ENCODE measurements at regions not wholly inside any gene's neighbourhood (a gene's known extent, or its start where the extent isn't known, plus 50 kb on each side); places are given as distances from the start of the nearest gene placed in this dataset.
A peak's percentile ranks its signal among the peaks of the same experiment; 100 is the strongest.

DNA sequence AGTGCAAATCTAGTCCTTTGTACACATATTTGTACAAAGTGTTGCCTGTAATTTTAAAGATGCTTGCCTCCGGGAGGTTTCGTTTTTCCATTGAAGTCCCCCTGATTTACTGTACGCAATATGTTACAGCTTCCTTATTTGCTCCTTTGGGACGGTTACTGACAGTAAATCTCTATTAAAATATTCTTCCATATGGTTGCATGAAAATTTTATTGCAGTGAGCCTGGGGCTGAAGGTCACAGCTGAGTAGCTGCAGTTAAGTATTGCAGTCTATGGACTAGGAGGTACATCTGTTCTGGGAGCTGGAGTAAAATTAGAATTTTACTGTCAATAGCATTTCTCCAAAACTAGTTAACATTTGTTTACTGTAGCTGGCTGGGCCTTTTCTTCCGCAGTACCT is 119.2 kb downstream of the ETAA1 start:
- peak in 2 of 4 donors; percentile 18 to 29 for DNase-seq (ENCODE audit: low read depth in 4 of 4, low spot score in 2 of 4)

DNA sequence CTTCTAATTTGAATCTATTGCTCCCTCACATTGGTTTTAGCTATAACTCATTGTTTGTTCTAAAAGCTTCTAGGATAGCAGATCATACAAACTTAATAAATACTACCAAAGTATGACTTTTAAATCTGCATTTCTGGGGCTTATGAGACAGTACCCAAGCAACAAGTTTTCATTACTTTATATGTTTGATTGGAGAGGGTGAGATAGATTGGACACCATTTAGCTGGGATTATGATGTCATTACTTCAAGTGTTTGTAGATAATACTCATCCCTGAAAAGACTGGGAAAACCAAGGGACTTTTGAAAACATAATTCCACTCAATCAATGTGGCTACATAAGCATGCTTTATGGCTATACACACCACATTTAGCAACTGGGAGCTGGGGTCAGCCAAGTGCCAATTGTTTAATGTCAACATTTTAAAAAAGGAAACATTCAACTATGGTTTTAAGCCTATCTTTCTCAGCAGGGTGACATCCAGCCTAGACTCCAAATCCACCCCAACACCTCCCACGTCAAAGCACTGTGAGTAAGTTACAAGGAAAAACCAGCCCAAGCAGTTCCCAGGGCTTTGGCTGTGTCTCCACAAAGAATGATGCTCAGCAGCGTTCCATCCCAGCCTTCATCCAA is 119.9 kb downstream of the ETAA1 start:
- DNase-seq (ENCODE audit: low read depth in 4 of 4, low spot score in 2 of 4), result no peak

DNA sequence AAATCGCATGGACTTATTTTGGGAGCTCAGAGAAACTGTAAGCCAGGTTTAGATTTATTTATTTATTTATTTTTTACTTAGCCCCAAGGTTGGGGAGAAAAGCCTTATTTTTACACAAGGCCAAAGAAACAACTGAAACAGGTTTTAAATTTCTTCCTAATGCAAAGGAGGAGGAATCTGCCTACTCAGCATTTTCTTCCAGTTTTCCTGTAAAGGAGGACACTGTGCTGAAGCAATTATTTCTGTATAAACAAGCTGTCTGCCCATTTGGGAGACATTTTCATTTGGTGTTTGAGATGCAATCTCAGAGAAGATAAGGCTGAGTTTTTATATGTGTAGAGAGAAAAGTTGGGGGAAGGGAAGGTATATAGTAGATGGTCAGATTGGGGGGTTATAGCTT is 125.0 kb downstream of the ETAA1 start:
- no peak for DNase-seq (ENCODE audit: low read depth in 4 of 4, low spot score in 2 of 4)

DNA sequence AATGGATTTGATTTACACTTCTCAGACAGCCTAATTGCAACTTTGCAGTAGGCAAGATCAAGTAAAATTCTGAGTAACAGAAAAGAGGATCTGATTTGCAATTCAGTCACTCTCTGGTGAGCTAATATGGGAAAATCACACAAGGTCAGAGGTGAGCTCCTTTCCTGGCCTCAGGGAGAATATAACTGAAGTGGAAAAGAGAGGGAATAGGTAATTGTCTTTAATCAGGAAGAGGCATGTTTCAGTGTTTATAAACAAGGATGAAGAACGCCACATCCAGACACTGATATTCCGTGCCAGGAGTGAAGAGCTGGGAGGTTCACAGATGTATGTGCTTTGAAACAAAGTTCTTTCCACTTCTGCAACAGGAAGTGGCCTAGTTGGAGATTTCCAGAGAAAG is 127.1 kb downstream of the ETAA1 start:
- DNase-seq (ENCODE audit: low read depth in 4 of 4, low spot score in 2 of 4), result no peak

DNA sequence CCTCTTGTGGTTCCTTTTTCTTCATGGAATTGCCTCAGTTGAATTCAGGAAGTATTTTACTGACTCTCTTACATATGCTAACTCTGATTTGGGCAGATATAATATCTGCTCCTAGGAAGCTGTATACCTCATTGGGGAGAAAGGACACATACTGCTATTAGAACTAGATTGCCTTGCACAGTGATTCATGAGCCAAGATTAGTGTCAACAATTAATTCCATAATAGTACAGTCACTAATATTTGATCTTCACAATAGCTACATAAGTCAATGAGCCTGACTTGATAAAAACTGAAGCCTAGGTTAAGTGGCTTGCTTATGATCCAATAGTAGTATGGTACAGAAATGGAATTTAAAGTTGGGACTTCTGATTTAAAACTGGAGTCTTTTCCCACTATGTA is 127.6 kb downstream of the ETAA1 start:
- DNase-seq (ENCODE audit: low read depth in 4 of 4, low spot score in 2 of 4), result no peak

DNA sequence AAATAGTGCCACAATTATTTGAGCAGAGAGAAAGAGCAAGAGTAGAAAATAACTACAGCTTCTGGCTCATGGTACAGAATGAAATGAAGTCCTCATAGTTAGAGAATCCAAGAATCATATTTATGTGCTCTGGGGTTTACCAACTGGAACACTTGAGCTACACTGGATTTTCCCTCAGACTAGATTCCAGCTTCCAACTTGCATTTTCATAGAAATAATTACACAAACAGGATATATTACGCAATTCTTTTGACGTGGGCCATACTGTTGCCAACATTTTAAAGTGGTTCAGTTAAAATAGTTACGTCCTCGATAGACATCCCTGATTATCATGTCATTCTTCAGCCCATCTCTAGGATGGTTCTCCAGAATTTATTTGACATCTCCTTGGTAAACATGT is 129.2 kb downstream of the ETAA1 start:
- no peak for DNase-seq (ENCODE audit: low read depth in 4 of 4, low spot score in 2 of 4)

DNA sequence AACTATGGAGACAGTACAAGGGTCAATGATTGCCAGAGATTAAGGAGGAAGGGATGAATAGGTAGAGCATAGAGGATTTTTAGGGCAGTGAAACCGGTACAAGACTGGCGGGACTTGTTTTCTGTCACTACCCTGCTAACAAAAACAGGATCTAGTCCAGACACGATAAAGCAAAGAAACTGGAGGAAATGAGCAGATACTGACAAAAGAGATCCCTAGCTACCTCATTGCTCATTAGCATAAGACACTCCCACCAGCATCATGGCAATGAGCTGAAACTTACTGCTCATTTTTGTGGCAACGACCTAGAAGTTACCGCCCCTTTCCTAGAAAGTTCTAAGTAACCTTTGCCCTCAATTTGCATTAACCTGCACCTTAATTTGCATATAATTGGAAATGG is 131.2 kb downstream of the ETAA1 start:
- no peak for DNase-seq (ENCODE audit: low read depth in 4 of 4, low spot score in 2 of 4)

DNA sequence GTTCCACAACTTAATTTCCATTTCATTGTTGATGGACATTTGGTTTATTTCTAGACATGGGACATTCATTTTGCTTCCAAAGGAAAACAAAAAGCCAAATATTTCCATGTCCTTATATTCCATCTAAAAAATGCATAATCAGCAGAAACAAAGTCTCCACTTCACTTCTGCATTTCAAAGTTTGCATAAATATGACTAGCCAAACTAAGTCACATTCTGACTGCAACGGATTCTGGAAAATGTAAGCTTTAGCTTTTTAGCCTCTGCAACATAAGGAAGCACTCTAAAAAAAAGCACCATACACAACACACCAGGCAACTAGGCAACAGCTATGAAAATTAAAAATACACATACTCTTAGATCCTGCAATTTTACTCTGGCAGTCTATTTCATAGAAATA is 135.3 kb downstream of the ETAA1 start:
- DNase-seq (ENCODE audit: low read depth in 4 of 4, low spot score in 2 of 4), result no peak

DNA sequence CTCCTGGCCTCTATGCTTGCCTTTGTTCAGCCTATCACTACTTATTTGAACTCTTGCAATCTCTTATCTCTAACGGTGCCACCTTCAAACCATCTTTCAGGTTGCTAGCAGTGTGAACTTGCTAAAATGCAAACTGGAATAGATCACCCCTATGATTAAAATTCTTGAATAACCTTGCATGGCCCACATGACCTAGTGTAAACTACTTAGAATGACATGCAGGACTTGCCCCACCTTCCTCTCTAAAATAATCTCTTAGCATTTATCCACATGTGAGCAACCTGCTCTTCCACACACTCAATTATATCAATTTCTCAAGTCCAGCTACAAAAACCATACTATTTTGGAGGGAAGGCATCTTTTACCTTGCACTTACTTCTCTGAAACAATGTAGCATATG is 137.6 kb downstream of the ETAA1 start:
- no peak for DNase-seq (ENCODE audit: low read depth in 4 of 4, low spot score in 2 of 4)

DNA sequence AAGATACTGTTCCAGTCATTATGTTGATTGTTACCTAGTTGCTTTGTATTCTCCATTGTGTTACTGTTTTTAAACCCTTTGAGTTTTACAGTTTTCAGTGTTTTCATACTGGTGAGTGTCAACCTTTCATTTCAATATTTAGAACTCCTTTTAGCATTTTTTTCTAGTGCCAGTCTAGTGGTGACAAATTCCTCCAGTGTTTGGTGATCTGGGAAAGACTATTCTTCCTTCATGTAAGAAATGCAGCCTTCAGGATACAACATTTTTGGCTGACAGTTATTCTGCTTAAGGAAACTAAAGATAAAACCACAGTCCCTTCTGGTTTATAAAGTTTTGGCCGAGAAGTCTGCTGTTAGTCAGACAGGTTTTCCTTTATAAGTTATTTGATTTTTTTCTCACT is 143.8 kb downstream of the ETAA1 start:
- DNase-seq (ENCODE audit: low read depth in 4 of 4, low spot score in 2 of 4), result no peak

DNA sequence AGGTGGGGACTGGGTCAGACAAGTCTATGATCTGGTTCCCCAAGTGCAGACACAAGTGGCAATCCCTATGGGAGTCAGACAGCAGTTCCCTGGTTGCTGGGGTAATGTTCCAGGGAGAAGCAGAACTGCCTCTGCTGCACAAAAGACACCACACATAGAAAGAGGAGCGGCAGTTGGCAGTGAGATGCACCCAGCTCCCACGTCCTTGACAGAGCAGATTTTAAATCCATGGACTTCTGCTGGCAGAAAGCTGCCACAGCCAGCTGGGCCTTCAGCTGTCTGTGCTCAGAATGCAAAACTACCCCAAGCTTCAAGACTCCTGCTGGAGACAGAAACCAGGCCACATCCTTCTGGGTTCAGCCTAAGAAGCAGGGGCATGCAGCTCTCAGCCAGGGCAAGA is 147.2 kb downstream of the ETAA1 start:
- no peak for DNase-seq (ENCODE audit: low read depth in 4 of 4, low spot score in 2 of 4)

DNA sequence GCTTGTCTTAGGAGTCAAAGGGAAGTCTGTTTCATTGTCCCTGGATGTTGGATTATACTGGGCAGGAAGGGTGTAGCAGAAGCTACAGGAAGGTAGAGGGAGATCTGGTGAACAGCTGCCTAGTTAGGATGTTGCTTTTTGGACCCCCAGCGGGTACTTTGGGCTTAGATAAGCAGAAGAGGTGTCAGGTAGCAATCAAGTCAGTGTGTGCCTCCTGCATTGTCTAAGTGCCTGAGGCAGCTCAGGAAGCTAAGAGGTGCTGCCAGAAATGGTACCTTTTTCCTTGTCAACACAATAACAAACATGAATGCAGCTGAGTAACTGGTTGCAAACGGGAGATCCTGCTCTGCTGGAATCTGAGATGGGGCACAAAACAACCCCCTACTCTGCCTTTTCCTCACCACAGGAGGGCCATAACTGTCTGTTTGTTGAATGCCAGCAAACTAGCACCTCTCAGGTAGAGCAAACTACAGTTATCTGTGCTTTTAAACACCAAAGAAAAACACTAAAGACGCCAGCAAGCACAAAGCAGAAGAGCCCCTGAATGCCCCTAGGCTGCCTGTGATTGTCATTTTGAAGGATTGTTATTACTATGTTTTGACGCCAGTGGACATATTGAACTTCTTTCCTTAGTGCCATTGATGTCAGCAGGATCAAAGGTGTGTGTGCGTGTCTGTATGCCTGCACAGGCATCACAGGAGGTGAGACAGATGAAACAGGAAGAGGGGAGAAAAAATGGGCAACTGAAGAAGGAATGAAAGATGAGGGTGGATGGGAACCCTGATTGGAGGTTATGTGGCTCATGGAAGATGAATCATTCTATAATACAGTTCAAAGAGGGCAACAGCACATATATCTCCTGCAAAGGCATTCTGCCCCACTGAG is 151.4 kb downstream of the ETAA1 start:
- no peak for DNase-seq (ENCODE audit: low read depth in 4 of 4, low spot score in 2 of 4)

DNA sequence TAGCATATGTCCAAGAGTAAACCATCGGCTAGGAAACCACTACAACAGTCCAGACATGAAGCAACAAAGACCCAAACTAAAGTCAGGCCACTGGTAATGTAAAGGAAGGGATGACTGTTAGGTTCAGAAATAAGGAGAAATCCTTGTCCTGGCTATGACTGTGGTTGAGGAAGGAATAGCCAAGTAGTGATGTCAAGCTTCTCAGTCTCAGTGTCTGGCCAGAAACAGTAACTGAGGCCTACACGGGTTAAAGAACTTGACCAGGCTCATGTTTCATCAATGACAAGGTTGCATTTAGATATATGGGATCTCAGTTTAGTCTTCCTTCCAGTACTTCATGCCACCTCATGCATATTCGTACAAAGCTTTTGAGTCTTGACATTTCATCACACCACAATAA is 162.0 kb downstream of the ETAA1 start:
- no peak for DNase-seq (ENCODE audit: low read depth in 4 of 4, low spot score in 2 of 4)

DNA sequence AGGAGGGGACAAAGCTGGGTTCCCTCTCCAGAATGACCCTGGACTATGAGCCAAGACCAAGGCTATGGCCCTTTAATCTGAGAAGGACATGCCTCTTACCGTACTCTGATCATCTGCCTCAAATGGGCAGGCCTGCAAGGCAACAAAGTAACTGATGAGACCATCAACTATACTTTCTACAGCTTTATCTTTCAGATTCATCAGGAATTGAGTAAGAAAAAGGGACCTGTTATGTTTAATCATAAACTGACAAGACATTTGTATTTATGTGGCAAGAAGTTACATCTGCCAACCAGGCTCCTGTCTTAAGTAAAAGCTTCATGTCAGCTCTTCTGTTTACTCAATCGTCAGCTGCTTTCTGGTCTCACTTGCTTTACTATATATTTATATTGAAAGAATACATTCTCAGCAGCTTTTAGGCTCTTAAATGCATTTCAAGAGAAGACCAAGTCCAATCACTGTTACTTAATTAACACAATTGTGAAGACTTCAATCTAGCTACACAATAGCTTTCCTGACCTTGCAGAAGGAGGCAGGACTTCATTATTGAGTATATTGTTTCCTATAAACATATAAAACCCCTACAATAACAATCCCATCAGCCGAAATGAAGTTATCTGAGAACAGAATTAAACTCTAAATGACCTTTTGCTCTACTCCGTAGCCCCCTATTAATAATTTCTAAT is 163.8 kb downstream of the ETAA1 start:
- DNase-seq (ENCODE audit: low read depth in 4 of 4, low spot score in 2 of 4), result no peak

DNA sequence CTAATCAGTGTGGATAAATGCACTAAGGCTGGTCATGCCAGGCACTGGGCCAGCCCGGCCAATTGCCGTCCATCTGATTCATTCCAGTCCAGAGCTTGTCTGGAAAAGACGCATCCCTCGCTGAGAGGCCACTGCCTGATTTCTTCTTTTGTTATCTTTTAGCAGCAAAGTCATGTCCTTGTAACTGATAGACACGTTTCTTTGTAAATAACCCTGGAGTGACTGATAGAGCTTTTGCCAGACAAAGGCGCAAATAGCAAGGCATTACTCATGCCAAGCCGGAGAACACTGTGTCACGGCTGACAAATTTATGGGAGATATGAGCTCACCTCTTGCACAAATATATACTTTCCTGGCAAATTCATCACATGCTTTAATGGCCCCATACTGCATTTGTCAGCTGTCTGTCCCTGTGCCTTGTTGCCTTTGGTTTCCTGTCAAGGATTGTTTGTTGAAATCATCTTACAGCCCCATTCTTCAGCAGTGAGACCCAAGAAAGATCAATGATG is 164.4 kb downstream of the ETAA1 start:
- DNase-seq (ENCODE audit: low read depth in 4 of 4, low spot score in 2 of 4), result no peak

DNA sequence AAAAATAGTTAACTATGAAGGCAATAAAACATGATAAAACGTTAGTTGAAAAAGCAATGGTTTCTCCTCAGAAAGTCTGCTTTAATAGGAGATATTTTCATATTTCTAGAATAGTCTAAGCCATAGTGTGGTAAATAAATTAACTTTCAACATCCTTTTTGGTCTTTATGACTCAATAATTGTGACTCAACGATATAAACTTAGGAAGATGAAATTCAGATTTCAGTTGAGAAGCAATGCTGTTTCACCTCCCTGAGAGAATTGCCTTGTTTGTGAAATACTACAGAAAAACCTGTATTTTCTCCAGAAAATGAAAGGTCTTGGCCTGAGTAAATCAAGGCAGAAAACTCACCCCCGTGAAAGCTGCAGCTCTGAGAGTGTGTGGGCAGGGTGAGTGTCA is 166.9 kb downstream of the ETAA1 start:
- DNase-seq (ENCODE audit: low read depth in 4 of 4, low spot score in 2 of 4), result no peak

DNA sequence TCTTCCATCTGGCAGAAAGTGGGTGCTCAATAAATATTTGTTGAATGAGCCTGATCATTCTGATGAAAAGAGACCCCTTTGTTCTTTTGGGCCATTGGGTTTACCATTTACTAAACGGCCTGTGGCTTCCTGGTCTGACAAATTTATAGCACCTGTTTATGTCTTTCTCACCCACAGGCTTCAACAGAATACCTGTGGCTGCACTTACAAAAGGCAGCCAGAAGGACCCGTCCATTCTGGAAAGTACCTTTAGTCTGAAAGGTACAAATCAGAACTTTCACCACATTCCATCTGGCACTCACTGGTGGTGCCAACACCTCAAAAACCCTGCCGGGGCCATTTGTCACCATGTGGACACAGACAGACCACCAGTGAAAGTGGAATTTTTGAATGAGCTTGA is 167.5 kb downstream of the ETAA1 start:
- DNase-seq (ENCODE audit: low read depth in 4 of 4, low spot score in 2 of 4), result no peak

DNA sequence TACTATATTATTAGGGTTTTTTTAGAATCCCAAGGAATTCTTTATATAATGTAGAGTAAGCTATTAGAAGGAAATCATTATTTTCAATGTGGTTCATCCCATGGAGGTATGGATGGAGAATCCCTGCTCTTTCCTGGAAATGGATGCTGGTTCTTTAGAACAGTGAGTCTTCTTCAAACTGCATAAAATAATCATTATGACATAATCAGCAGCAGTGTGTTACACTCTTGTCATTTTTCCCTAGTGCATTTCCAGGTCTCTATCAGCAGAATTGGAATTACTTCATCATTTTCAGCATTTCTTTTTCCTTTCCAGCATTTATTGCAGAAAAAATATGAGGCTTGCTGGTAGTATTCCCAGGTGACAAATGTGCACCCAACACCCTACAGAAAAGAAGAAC is 168.1 kb downstream of the ETAA1 start:
- DNase-seq (ENCODE audit: low read depth in 4 of 4, low spot score in 2 of 4), result no peak

DNA sequence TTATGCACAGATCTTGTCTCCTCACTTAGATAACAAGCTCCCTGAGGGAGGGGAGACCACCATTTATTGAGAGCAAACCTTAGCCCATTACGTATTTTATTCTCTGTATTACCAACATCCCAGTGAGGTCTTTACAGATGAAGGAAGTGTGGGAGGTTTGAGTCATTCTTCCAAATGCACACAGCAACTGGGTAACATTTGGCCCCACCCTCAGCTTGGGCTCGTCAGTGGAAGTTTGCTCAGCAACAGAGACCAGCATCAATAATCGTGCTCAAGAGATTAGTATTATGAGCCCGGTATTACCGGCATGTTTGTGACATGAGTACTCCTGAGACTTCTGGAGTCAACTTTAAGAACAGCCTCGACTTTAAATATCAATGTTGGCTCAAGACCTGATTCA is 168.6 kb downstream of the ETAA1 start:
- DNase-seq (ENCODE audit: low read depth in 4 of 4, low spot score in 2 of 4), result no peak

DNA sequence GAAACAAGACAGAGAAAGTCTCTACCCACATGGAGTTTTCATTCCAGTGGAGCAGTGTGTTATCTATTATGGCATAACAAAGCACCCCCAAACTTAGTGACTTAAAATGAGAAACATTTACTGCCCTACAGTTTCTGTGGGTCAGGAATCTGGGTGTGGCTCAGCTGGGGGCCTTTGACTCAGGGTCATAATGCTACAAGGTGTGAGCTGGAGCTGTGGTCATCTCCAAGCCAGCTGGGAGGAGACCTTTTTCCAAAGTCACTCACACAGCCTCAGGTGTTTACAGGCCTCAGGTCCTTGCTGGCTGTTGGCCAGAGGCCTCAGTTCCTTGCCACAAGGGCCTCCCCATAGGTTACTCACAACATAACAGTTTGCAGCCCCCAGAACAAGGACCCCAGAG is 169.2 kb downstream of the ETAA1 start:
- no peak for DNase-seq (ENCODE audit: low read depth in 4 of 4, low spot score in 2 of 4)

DNA sequence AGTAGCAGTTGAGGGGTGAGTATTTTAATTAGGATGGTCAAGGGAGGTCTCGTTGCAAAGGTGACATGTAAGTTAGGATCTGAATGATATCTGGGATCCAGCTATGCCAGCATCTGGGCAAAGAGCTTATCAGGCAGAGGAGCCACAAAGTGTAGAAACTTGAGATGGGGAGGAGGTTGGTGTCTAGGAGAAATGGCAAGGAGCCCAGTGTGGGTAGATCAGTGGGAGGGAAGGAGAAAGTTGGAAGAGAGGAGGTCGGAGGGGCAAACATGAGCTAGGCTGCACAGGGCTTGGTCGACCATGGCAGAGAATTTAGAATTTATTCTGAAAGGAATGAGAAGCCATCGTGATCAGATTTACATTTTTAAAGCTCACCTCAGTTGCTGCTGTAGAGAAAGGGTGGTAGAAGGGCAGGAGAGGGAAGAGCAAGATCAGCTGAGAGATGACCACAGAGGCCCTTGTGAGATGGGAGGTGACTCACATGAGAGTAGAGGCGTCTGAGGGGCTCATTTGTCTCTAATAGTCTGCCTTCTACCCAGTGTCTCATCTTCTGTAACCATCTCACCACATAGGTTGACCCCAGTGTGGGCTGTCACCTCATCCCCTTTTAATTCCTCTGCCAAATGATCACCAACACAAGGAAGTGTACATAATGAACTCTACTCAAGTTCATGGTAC is 170.0 kb downstream of the ETAA1 start:
- no peak for DNase-seq (ENCODE audit: low read depth in 4 of 4, low spot score in 2 of 4)
